ENCODE measurements at regions not wholly inside any gene's neighbourhood (a gene's known extent, or its start where the extent isn't known, plus 50 kb on each side); places are given as distances from the start of the nearest gene placed in this dataset.

- no peak for TF ChIP-seq CHD1 (IDR thresholded peaks at IDR 0.05; ENCODE audit: low read depth, low read length)
Measured at GRCh38 chr1:178644308-178645120, 80.5 kb upstream of the RALGPS2 start (continued).

- TF ChIP-seq RCOR1 (IDR thresholded peaks at IDR 0.05; ENCODE audit: insufficient replicate concordance, low read length), result no peak
- Histone ChIP-seq H4K8ac (ENCODE audit: low read depth in 2 of 2, low read length in 2 of 2) (peak overlapping the region; percentile 39 to 69; a peak in 3 of 4 replicates), H2BK5ac (ENCODE audit: low read depth, low read length, poor library complexity, severe bottlenecking) (peak overlapping the region; percentile 88), H3K4ac (ENCODE audit: low read depth, low read length) (peak overlapping the region; percentile 64), H3K27me3 (ENCODE audit: control insufficient read depth, insufficient read depth, low read length) (no peaks in the 10 kb centered on the region), H2BK15ac (ENCODE audit: low read depth, low read length) (peak overlapping the region; percentile 40; the same call in 1 of the 3 replicates), H3K79me1 (ENCODE audit: low read depth in 1 of 2, low read length in 2 of 2) (no peaks in the 10 kb centered on the region), H2BK120ac (ENCODE audit: low read depth, low read length) (peak overlapping the region; percentile 77), H3K9me1 (ENCODE audit: insufficient read depth, low read length) (peaks cover 12% of the 10 kb centered on the region), H3K56ac (ENCODE audit: extremely low read depth, insufficient read depth, low read length) (peak overlapping the region; percentile 14; the same call in 1 of the 2 replicates), H3K9ac (ENCODE audit: low read depth, low read length) (peak overlapping the region; percentile 4; the same call in 1 of the 2 replicates), H3K18ac (ENCODE audit: low read depth, low read length) (peak overlapping the region; percentile 69), H3K4me3 (ENCODE audit: insufficient read depth, low read depth, low read length) (no peak overlapping the region), H3K4me1 (ENCODE audit: control insufficient read depth, insufficient read depth, low read length) (peaks cover 18% of the 10 kb centered on the region), H4K20me1 (ENCODE audit: insufficient read depth, low read length) (no peaks in the 10 kb centered on the region), H4K91ac (ENCODE audit: insufficient read depth, low read depth, low read length) (peak overlapping the region; percentile 83), H3K27ac (ENCODE audit: insufficient read depth, low read length) (peak overlapping the region; percentile 88), H3K23ac (ENCODE audit: low read depth, low read length) (0 out of 2 replicates have a peak overlapping the region, but pooled peaks have one; percentile 42), H2AK9ac (replicated peaks; ENCODE audit: low read depth, low read length, poor library complexity) (no peak overlapping the region), H3K9me3 (ENCODE audit: control insufficient read depth, insufficient read depth, low read length) (no peaks in the 10 kb centered on the region), H3K4me2 (ENCODE audit: low read depth, low read length) (peak overlapping the region; percentile 56; the same call in 1 of the 2 replicates), H3K14ac (replicated peaks; ENCODE audit: low read depth, low read length) (peak overlapping the region; percentile 54), H2AK5ac (ENCODE audit: low read depth, low read length) (peak overlapping the region; percentile 89), H2AFZ (replicated peaks; ENCODE audit: low read length, poor library complexity) (no peak overlapping the region), H3K36me3 (ENCODE audit: control insufficient read depth, insufficient read depth, low read length) (no peaks in the 10 kb centered on the region), H4K5ac (ENCODE audit: low read depth, low read length) (peak overlapping the region; percentile 86), H2BK20ac (ENCODE audit: low read depth, low read length) (peak overlapping the region; percentile 61)
- peak; percentile 37 for DNase-seq
- no TSS peak for BruUV-seq (replicated peaks)
- ATAC-seq (ENCODE audit: low read depth), result peak; percentile 47
- no CpG with 5 or more reads among the region's 5 CpGs for WGBS, 2 experiments (ENCODE audit: extremely low coverage in 2 of 2, insufficient read length in 1 of 2)
- intact Hi-C loops (cut with micrococcal nuclease) (loop anchor here (2.0 to 10.0 kb wide), 2 partner anchors 102 to 360 kb away; no protein-coding TSS in a partner anchor), in situ Hi-C loops (cut with MboI; ENCODE audit: low sequenced_read_pairs) (no loop called here), dilution Hi-C loops (cut with HindIII; ENCODE audit: low sequenced_read_pairs, unreplicated experiment) (no loop called here)
- CTCF ChIA-PET, result interaction anchor here (0.7 to 1.3 kb wide), 4 partner anchors 11 to 102 kb away, joined by 3 to 4 read pairs (median 4); no protein-coding TSS in a partner anchor
- POLR2A ChIA-PET (ENCODE audit: unreplicated experiment), result interaction anchor here (0.6 kb wide), 1 partner anchor 228 kb away, joined by 3 read pairs; no protein-coding TSS in a partner anchor
Measured at GRCh38 chr1:178645157-178645807, 79.8 kb upstream of the RALGPS2 start.
